Lower lobe of right lung (tissue), 2 donors: ENCODE measurements at regions not wholly inside any gene's neighbourhood (a gene's known extent, or its start where the extent isn't known, plus 50 kb on each side); places are given as distances from the start of the nearest gene placed in this dataset.

Experiments used
- ATAC-seq, 2 donors: fragments of 200-7000 bp; cut with Tn5 transposase; one replicate each; pipeline ENCODE4 v1.9.1; 2020 to 2022; ENCODE audit warnings: mild to moderate bottlenecking in 2 of 2, moderate library complexity in 2 of 2
- DNase-seq: peaks from one replicate; pipeline ENCODE4 v3.0.0-alpha.2; 2020
- H3K27ac ChIP-seq: fragments of 200-600 bp; one replicate; pipeline ENCODE4 v1.8.0; 2022
- H3K27me3 ChIP-seq: fragments of 200-600 bp; one replicate; pipeline ENCODE4 v1.8.0; 2022; ENCODE audit warnings: low read depth
- H3K36me3 ChIP-seq: fragments of 200-600 bp; one replicate; pipeline ENCODE4 v1.8.0; 2022; ENCODE audit warnings: mild to moderate bottlenecking
- H3K4me1 ChIP-seq: fragments of 200-600 bp; one replicate; pipeline ENCODE4 v1.8.0; 2022
- H3K4me3 ChIP-seq: fragments of 200-600 bp; one replicate; pipeline ENCODE4 v1.8.0; 2022; ENCODE audit warnings: mild to moderate bottlenecking
- H3K9me3 ChIP-seq: fragments of 200-600 bp; one replicate; pipeline ENCODE4 v1.8.0; 2022
- intact Hi-C: fragments of 100-400 bp; cut with DNase I; formaldehyde crosslinking; loops from one replicate; pipeline ENCODE4 v1.11.0; 2022
- TF ChIP-seq, protein P1 (sequence below): fragments of 200-600 bp; IDR thresholded peaks from one replicate; pipeline ENCODE4 v1.8.0; 2022; ENCODE audit warnings: antibody characterized with exemption, mild to moderate bottlenecking
- donor health status: DM: no; HTN: yes; CAD: no; lungs with severe emphysema.

DNA sequence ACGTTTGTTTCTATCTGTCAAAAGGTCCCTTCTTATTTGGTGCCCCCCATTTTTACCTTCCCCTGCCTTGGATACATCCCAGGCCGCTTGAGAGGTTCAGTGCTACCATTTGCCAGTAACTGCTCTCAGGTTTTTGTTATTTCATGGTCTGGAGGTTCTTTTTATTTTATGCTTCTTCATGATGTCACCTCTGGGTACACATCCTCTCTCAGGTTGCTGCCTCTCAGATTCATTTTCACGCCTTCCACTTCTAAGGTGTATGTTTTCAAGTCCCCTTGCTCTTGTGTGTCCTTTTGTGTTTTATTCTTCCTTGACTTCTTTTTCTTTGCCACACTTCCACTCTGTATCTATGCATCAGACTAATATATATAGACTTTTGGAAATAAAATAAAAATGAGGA lies 640.1 kb upstream of the AADAT start:
- no peaks in the 10 kb centered on the region for H3K27me3 ChIP-seq
- intact Hi-C loops = no loop called here

DNA sequence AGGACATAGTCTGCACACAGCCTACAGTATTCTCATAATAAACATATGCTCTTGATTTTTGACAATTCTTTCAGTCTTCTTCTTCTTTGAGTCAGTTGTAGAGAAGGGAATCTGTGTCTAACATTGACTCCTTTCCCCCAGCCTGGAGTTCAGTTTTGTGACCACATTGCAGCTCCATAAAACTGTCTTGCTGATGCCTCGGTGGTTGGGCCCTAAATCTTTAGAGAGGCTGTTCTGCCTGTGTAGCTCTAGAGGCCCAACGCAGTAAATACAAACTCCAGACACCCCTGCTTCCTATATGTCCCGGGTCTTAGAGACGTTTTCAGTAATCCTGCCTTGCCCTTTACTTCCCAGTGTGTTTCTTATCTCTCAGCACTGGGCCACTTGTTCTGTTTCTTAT lies 639.5 kb upstream of the AADAT start:
- DNase-seq = no peak
- TF ChIP-seq, protein P1, sequence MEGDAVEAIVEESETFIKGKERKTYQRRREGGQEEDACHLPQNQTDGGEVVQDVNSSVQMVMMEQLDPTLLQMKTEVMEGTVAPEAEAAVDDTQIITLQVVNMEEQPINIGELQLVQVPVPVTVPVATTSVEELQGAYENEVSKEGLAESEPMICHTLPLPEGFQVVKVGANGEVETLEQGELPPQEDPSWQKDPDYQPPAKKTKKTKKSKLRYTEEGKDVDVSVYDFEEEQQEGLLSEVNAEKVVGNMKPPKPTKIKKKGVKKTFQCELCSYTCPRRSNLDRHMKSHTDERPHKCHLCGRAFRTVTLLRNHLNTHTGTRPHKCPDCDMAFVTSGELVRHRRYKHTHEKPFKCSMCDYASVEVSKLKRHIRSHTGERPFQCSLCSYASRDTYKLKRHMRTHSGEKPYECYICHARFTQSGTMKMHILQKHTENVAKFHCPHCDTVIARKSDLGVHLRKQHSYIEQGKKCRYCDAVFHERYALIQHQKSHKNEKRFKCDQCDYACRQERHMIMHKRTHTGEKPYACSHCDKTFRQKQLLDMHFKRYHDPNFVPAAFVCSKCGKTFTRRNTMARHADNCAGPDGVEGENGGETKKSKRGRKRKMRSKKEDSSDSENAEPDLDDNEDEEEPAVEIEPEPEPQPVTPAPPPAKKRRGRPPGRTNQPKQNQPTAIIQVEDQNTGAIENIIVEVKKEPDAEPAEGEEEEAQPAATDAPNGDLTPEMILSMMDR = no peak
- ATAC-seq = no peak
- H3K9me3 ChIP-seq = no peaks in the 10 kb centered on the region
- H3K4me1 ChIP-seq = no peaks in the 10 kb centered on the region
- no peak overlapping the region for H3K27ac ChIP-seq
- intact Hi-C loops = no loop called here
- H3K27me3 ChIP-seq = no peaks in the 10 kb centered on the region
- H3K36me3 ChIP-seq = no peaks in the 10 kb centered on the region
- H3K4me3 ChIP-seq = no peak overlapping the region

More for the DNA sequence above, 640.1 kb upstream of the AADAT start:
- ATAC-seq = no peak
- no peak for DNase-seq
- TF ChIP-seq, protein P1 = no peak
- H3K36me3 ChIP-seq = no peaks in the 10 kb centered on the region
- H3K27ac ChIP-seq = no peak overlapping the region
- H3K4me3 ChIP-seq = no peak overlapping the region
- no peaks in the 10 kb centered on the region for H3K4me1 ChIP-seq
- H3K9me3 ChIP-seq = no peaks in the 10 kb centered on the region

DNA sequence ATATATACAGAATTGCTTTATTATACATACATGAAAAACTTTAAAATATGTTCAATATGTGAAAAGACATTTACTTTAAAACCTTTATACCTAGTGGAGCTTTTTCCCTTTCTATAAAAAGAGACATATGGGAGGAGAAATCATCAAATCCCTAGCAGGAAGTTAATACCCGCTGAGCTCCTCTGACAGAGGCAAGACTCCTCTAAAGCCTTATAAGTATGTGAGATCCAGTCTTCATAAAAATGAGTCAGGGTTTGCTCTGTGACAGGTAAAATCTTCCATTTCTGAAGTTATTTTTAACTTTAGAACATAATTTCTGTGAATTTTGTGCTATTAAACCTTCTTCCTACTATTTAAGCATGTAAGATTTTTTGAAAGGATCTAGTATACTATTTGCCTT lies 634.4 kb upstream of the AADAT start:
- H3K9me3 ChIP-seq = no peaks in the 10 kb centered on the region
- no peak for ATAC-seq
- TF ChIP-seq, protein P1 = no peak
- DNase-seq = no peak
- no peaks in the 10 kb centered on the region for H3K4me1 ChIP-seq
- no peak overlapping the region for H3K4me3 ChIP-seq
- H3K36me3 ChIP-seq = no peaks in the 10 kb centered on the region
- intact Hi-C loops = no loop called here
- no peak overlapping the region for H3K27ac ChIP-seq
- H3K27me3 ChIP-seq = no peaks in the 10 kb centered on the region

DNA sequence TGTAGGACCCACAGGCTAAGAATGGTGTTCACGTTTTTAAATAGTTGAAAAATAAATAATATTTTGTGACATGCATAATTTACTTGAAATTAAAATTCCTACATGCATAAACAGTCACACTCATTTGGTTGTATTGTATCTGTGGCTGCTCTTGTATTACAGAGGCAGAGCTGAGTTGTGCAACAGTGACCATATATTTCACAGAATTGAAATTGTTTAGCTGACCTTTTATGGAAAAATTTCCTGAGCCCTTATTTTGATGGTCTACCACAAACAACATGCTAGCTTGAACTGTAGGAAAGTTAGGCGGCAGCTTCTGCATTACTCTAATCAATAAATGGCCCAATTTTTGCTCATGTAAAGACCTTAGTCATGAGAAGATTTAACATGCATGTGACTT lies 633.4 kb upstream of the AADAT start:
- intact Hi-C loops = no loop called here
- ATAC-seq = no peak
- TF ChIP-seq, protein P1 = no peak
- no peaks in the 10 kb centered on the region for H3K27me3 ChIP-seq
- DNase-seq = no peak
- H3K4me1 ChIP-seq = no peaks in the 10 kb centered on the region
- H3K36me3 ChIP-seq = no peaks in the 10 kb centered on the region
- H3K9me3 ChIP-seq = no peaks in the 10 kb centered on the region
- no peak overlapping the region for H3K27ac ChIP-seq
- H3K4me3 ChIP-seq = no peak overlapping the region

DNA sequence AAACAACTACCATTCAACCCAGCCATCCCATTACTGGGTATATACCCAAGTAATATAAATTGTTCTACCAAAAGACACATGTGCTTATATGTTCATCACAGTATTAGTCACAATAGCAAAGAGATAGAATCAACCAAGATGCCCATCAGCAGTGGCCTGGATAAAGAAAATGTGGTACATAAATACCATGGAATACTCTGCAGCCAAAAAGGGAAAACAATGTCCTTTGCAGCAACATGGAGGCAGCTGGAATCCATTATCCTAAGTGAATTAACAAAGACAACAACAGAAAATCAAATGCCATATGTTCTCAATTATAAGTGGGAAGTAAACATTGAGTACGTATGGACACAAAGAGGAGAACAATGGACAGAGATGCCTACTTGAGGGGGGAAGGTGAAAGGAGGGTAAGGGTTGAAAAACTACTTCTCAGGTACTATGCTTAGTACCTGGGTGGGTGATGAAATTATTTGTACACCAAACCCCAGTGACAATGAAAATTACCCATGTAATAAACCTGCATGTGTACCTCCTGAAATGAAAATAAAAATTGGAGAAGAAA lies 632.1 kb upstream of the AADAT start:
- ATAC-seq (no peak), DNase-seq (no peak)
- no peak overlapping the region for H3K4me3 ChIP-seq
- H3K27ac ChIP-seq = no peak overlapping the region
- intact Hi-C loops = no loop called here
- H3K4me1 ChIP-seq = no peaks in the 10 kb centered on the region
- no peaks in the 10 kb centered on the region for H3K27me3 ChIP-seq
- H3K9me3 ChIP-seq = no peaks in the 10 kb centered on the region
- no peaks in the 10 kb centered on the region for H3K36me3 ChIP-seq
- TF ChIP-seq, protein P1 = no peak

DNA sequence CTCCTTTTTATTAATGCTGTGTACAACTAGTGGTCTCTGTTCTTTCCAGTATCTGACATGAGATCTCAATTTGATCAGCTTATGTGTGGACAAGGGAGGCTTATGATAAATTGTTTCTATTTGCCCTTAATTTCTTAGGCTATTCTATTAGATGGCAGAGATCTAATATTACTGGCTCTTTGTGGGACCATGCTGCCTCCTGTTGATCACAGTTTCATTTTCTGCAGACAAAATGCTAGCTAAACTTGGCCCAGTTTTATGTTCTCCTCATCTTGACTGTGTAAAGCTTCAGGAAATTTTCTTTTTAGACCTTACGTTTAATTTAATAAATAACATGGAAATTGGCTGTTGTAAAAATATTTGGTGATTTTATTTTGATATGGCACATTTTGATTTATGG lies 627.1 kb upstream of the AADAT start:
- DNase-seq (no peak), ATAC-seq (no peak)
- H3K36me3 ChIP-seq = no peaks in the 10 kb centered on the region
- TF ChIP-seq, protein P1 = no peak
- no peaks in the 10 kb centered on the region for H3K9me3 ChIP-seq
- H3K27ac ChIP-seq = no peak overlapping the region
- no peak overlapping the region for H3K4me3 ChIP-seq
- no peaks in the 10 kb centered on the region for H3K27me3 ChIP-seq
- H3K4me1 ChIP-seq = no peaks in the 10 kb centered on the region
- intact Hi-C loops = no loop called here
